ENCODE measurements at regions not wholly inside any gene's neighbourhood (a gene's known extent, or its start where the extent isn't known, plus 50 kb on each side); places are given as distances from the start of the nearest gene placed in this dataset.
"Not testable (repeated sequence)": the region's sequence is repeated elsewhere in the genome, so short reads cannot be mapped to it uniquely, and the experiment has no call there.

GRCh38 chr7:4383584-4383983, 298.5 kb upstream of the FOXK1 start:
- no peak for ATAC-seq
- TF ChIP-seq ZNF565 (CRISPR knock-in tag; conservative IDR thresholded peaks at IDR 0.05; ENCODE audit: low read depth) (no peak), ZNF8 (CRISPR knock-in tag; IDR thresholded peaks at IDR 0.05) (no peak), CSRNP3 (CRISPR knock-in tag; IDR thresholded peaks at IDR 0.05) (no peak), ZNF70 (CRISPR knock-in tag; IDR thresholded peaks at IDR 0.05) (no peak), RARB (CRISPR knock-in tag; IDR thresholded peaks at IDR 0.05) (no peak), ZC3H10 (CRISPR knock-in tag; IDR thresholded peaks at IDR 0.05) (no peak), CREB5 (CRISPR knock-in tag; IDR thresholded peaks at IDR 0.05; ENCODE audit: low read depth) (no peak), TCF4 (CRISPR knock-in tag; IDR thresholded peaks at IDR 0.05; ENCODE audit: borderline replicate concordance) (no peak), ISL1 (CRISPR knock-in tag; IDR thresholded peaks at IDR 0.05) (no peak), GLIS3 (CRISPR knock-in tag; IDR thresholded peaks at IDR 0.05) (no peak), ESRRG (CRISPR knock-in tag; IDR thresholded peaks at IDR 0.05) (no peak), CSDC2 (CRISPR knock-in tag; IDR thresholded peaks at IDR 0.05) (no peak)

GRCh38 chr7:4386190-4386589, 295.9 kb upstream of the FOXK1 start:
- no peak for ATAC-seq
- TF ChIP-seq SNAI2 (CRISPR knock-in tag; IDR thresholded peaks at IDR 0.05) = no peak
- no peak for TF ChIP-seq BACH2 (CRISPR knock-in tag; IDR thresholded peaks at IDR 0.05; ENCODE audit: borderline replicate concordance)
- no peak for TF ChIP-seq ESRRG (CRISPR knock-in tag; IDR thresholded peaks at IDR 0.05)
- TF ChIP-seq ZC3H10 (CRISPR knock-in tag; IDR thresholded peaks at IDR 0.05) = no peak
- TF ChIP-seq TOX (CRISPR knock-in tag; IDR thresholded peaks at IDR 0.05; ENCODE audit: borderline replicate concordance) = no peak
- TF ChIP-seq TSHZ2 (CRISPR knock-in tag; IDR thresholded peaks at IDR 0.05) = no peak
- TF ChIP-seq ZFP3 (CRISPR knock-in tag; IDR thresholded peaks at IDR 0.05) = no peak
- no peak for TF ChIP-seq GLIS3 (CRISPR knock-in tag; IDR thresholded peaks at IDR 0.05)
- TF ChIP-seq CSRNP3 (CRISPR knock-in tag; IDR thresholded peaks at IDR 0.05) = no peak
- no peak for TF ChIP-seq ZNF565 (CRISPR knock-in tag; conservative IDR thresholded peaks at IDR 0.05; ENCODE audit: low read depth)
- TF ChIP-seq TCF4 (CRISPR knock-in tag; IDR thresholded peaks at IDR 0.05; ENCODE audit: borderline replicate concordance) = no peak

- not testable (repeated sequence) for ATAC-seq
These were observed 291.0 kb upstream of the FOXK1 start for GRCh38 chr7:4391103-4391502.

- TF ChIP-seq ZNF70 (CRISPR knock-in tag; IDR thresholded peaks at IDR 0.05) = no peak
- no peak for TF ChIP-seq ZFP30 (CRISPR knock-in tag; IDR thresholded peaks at IDR 0.05)
- no peak for ATAC-seq
These were observed 287.4 kb upstream of the FOXK1 start for GRCh38 chr7:4394736-4395135.

GRCh38 chr7:4399121-4399520, 283.0 kb upstream of the FOXK1 start:
- TF ChIP-seq PPARA (CRISPR knock-in tag; IDR thresholded peaks at IDR 0.05; ENCODE audit: borderline replicate concordance) (no peak), ZFP30 (CRISPR knock-in tag; IDR thresholded peaks at IDR 0.05) (no peak), TSHZ2 (CRISPR knock-in tag; IDR thresholded peaks at IDR 0.05) (no peak)
- no peak for ATAC-seq
